Upper lobe of left lung (tissue), 4 donors: ENCODE measurements at regions not wholly inside any gene's neighbourhood (a gene's known extent, or its start where the extent isn't known, plus 50 kb on each side); places are given as distances from the start of the nearest gene placed in this dataset.

Experiments used
- EP300 ChIP-seq, 4 donors: sonication (generic); formaldehyde crosslinking; IDR thresholded peaks; one replicate each; pipeline ENCODE4 v1.5.1; 2017; ENCODE audit warnings: antibody characterized with exemption in 4 of 4, control low read depth in 2 of 4
- POLR2A ChIP-seq, 4 donors: fragments of 450-650 bp; IDR thresholded peaks; one replicate each; pipeline ENCODE4 v1.5.1; 2016 to 2017; ENCODE audit warnings: antibody characterized with exemption in 4 of 4, mild to moderate bottlenecking in 2 of 4
- TF ChIP-seq, protein P1 (sequence below), 6 experiments: fragments of 450-650 bp in 4 of 6; fragments of 200-600 bp in 2 of 6; sonication (generic) in 2 of 6; IDR thresholded peaks; one replicate each; pipeline ENCODE4 v1.5.1; 2016 to 2019; ENCODE audit warnings: antibody characterized with exemption in 6 of 6

DNA sequence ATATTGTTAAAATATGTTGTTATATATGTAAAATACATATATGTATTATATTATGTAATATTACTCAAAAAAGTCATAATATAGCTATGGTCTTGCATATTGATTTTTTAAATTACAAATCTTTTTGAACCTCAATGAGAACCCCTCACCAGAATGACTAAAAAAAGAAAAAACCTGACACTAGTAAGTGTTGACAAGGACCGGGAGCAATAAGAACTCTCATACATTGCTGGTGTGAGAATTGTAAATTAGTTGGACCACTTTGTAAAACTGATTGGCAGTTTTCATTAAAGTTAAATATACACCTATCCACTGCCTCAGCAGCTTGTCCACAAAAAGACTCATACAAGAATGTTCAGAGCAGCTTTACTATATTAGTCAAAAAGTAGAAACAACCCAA is 280.0 kb downstream of the BMP7 start:
- TF ChIP-seq, protein P1, sequence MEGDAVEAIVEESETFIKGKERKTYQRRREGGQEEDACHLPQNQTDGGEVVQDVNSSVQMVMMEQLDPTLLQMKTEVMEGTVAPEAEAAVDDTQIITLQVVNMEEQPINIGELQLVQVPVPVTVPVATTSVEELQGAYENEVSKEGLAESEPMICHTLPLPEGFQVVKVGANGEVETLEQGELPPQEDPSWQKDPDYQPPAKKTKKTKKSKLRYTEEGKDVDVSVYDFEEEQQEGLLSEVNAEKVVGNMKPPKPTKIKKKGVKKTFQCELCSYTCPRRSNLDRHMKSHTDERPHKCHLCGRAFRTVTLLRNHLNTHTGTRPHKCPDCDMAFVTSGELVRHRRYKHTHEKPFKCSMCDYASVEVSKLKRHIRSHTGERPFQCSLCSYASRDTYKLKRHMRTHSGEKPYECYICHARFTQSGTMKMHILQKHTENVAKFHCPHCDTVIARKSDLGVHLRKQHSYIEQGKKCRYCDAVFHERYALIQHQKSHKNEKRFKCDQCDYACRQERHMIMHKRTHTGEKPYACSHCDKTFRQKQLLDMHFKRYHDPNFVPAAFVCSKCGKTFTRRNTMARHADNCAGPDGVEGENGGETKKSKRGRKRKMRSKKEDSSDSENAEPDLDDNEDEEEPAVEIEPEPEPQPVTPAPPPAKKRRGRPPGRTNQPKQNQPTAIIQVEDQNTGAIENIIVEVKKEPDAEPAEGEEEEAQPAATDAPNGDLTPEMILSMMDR (IDR thresholded peaks at IDR 0.05) = no peak
- TF ChIP-seq POLR2A (IDR thresholded peaks at IDR 0.05) (no peak), EP300 (IDR thresholded peaks at IDR 0.05) (no peak)
